Ureter (tissue), 1 donor: ENCODE measurements at regions not wholly inside any gene's neighbourhood (a gene's known extent, or its start where the extent isn't known, plus 50 kb on each side); places are given as distances from the start of the nearest gene placed in this dataset.

Experiments used
- DNase-seq: peaks from one replicate; pipeline ENCODE4 v3.0.0-alpha.2; 2020; ENCODE audit warnings: low spot score
- donor health status: DM: yes; HTN: yes; CAD: no.

DNA sequence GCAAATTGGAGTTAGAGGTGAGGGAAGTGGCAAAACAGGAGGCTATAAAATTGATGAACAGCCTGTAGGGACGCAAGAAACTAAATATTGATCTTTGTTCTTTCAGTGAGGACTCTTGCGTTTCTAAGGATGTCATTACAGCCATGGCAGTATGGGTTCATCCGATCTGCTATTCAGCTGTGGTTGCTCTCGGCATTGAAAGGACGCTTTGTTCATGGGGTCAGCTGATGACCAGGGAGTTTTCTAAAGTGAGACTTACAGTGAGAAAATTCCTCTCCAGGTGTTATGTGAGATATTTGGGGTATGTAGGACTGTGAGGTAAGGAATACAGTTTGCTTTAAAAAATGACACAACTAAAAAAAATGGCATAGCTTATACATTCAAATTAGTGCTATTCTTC is 52.7 kb upstream of the PELI1 start:
- no peak for DNase-seq

GRCh38 chr2:64201151-64201550 is 56.9 kb upstream of the PELI1 start:
- DNase-seq, result no peak

DNA sequence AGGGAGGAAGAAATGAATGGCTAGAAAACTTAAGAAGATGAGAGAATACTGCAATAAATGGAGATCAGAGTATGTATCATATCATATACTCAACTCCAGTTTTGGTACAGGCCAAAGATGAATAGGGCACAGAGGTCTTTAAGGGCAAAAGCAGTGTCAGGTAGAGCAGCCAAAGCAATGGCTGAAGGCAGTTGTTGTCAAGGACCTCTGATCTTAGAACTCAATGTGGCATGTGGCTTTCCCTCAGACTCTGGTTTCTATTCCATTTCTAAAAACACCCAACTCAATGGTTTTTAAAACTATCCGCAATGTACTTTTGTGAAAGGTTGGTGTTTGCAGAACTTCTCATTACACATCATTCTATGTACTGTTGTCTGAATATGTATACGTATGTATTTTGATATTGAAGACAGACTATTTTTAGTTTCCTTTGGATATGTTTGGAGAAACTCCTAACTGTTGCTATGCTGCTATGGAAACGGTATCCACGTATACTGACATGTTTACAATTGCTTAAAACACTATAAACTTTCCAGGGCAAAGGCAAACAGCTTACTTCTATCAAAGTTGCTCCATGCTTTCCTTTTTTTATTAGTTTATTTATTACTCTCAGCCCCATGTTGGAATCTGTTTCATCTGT is 58.1 kb upstream of the PELI1 start:
- no peak for DNase-seq

DNA sequence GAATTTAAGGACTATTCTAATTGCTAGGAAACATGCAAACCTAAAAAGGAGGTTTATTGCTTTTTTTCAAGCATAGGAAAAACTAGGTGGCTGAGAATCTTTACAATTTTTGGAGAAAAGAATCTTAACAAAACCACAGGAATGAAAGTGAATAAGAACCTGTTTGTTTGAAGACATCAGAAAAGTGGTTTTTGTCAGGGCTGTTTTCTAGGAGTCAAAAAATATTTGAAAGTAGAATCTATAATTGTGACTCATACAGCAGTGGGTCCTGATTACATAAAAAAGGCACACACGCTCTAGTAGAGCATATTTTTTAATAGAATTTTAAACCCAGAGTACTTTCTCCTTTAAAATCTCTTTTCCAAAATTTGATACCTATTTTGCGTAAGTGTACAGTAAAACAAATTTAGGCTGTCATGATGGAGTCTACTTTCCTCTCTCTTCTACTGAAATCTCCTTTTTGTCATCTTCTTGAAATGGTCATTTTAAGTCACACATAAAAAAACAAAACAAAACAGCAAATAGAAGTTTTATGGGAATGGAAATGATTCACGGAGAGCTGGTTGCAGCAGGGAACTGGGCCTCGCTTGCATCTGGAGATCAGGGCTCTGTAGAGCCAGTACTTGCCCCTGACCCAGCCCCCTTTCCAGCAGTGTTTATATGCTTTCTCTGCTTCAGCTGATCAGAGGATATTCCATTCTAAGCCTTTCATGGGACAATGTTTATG is 59.1 kb upstream of the PELI1 start:
- no peak for DNase-seq

GRCh38 chr2:64203858-64204632 is 59.8 kb upstream of the PELI1 start:
- DNase-seq, result no peak

DNA sequence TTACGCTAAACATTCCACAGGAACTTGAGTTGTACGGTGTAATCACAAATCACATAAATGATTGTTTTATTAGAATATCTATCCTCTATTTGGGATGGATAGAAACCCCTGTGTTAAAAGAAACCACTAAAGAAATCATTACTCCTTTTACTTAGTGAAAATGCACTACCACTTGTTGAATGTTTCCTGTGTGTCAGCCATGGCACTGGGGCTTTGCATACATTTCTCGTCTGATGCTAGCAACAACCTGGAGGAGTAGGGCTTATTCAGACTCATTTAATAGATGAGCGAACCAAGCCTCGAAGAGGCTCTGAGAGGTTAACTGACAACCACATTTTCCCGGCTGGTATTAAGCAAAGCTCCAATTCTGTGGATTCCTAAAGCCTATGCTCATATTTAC is 60.5 kb upstream of the PELI1 start:
- no peak for DNase-seq

- no peak for DNase-seq
Observed at GRCh38 chr2:64205415-64205814, 61.2 kb upstream of the PELI1 start.

GRCh38 chr2:64207573-64207972 is 63.4 kb upstream of the PELI1 start:
- DNase-seq, result no peak

GRCh38 chr2:64210816-64211215 is 66.6 kb upstream of the PELI1 start:
- DNase-seq, result no peak

- DNase-seq, result no peak
Observed at GRCh38 chr2:64211276-64211921, 67.2 kb upstream of the PELI1 start.

DNA sequence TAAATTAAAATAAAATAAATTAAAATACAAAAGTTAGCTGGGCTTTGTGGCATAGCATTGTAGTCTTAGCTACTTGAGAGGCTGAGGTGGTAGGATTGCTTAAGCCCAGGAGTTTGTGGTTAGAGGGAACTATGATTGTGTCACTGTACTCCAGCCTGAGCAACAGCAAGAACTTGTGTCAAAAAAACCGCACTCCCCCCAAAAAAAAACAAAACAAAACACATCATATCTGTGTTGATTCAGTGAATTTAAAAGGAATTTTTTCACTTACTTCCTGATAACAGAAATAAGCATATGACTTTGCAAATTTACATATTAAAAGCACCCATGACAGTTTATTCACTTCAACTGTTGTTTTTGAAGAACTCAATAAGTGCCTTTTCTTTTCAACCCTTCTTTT is 68.1 kb upstream of the PELI1 start:
- DNase-seq, result no peak

DNA sequence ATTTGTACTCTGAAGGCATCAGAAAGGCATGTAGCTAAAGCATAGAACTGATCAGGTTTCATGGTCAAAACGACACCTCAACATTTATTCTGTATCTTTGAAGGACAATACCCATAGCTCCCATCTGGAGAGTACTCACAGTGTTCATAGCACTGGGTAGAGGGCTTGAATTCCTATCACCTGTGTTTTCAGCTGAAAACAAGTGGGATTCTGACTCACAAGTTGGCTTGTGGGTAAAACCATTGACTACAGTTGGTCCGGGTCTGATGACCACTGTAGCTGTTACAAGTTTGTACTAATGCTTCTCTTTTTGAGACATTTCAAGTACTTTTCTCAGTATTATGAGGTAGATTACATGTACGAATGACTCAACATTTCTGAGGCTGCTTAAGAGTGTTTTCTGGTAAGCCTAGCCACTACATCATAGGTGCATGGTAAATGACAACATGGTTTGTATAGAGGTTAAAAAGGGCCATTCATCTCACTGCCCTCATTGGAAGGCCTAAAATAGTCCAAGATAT is 68.6 kb upstream of the PELI1 start:
- DNase-seq, result no peak

DNA sequence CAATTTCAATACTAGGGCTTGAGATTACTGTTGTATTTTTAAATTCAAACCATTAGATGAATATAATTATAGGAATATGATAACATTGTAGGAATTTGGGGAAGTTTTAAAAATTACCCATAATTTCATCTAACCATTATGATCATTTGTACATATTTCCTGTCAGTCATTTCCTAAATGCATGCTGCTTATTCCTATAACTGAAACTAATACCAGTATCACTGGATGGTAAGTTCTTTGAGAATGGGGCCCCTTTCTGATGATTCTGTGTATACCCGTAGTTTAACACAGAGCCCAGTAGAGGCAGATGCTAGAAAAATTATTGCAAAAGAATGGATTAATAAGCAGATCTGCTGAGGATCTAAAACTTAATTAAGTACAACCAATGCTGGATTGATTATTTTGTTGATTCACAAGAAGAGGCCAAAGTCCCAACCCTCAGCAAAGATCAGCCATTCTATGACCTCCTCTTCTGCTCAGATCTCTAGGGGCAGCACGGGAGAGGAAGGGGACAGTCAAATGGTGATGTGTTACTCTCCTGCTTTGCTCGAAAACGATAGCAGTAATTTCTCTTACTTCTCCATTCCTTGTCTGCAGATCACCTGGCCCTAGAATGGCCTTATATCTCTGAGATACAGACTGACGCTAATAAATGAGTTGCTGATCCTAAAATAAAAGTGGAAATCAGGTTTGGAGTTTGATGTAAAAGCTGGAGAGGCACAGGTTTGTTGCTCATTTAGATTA is 69.5 kb upstream of the PELI1 start:
- DNase-seq, result no peak

DNA sequence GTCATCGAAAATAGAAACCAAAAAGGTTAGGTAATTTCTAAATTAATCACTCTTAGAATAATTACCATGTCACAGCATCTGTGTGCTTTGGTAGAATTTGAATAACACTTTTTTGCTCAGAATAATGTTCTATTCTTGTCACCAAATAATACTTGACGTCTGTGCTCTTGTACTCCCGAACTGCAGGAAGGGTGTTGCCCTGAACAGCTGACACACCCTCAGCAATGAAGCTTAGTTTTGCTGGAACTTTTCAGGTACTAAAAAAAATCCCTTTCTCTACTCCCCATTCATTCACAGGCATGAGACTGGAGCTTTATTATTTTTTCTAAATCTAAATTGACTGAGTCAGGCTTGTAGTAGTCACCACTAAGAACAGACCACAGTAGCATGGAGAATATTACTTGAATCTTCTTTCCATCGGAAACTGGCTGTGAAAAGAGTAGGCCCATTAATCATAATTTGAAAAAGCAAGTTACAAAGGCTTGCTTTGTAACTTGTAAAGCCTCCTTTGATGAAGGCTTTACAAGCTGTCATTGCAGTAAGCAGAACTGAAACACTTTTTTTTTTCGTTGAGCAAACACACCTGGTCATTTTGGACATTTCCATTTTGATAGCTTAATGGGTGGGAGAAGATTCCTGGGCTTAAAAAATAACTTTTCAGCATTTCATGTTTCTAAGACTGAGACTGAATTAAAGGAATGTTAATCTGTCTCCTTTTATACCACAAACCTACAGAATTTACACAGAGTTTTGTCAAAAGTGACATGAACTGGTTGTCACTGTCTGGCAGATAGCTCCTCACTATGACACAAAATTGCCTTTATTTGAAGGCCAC is 70.3 kb upstream of the PELI1 start:
- DNase-seq, result no peak

- DNase-seq, result no peak
Observed at GRCh38 chr2:64217198-64217869, 73.1 kb upstream of the PELI1 start.

GRCh38 chr2:64218137-64218802 is 74.0 kb upstream of the PELI1 start:
- no peak for DNase-seq

GRCh38 chr2:64219149-64219548 is 74.9 kb upstream of the PELI1 start:
- no peak for DNase-seq

GRCh38 chr2:64220265-64220664 is 76.0 kb upstream of the PELI1 start:
- no peak for DNase-seq

DNA sequence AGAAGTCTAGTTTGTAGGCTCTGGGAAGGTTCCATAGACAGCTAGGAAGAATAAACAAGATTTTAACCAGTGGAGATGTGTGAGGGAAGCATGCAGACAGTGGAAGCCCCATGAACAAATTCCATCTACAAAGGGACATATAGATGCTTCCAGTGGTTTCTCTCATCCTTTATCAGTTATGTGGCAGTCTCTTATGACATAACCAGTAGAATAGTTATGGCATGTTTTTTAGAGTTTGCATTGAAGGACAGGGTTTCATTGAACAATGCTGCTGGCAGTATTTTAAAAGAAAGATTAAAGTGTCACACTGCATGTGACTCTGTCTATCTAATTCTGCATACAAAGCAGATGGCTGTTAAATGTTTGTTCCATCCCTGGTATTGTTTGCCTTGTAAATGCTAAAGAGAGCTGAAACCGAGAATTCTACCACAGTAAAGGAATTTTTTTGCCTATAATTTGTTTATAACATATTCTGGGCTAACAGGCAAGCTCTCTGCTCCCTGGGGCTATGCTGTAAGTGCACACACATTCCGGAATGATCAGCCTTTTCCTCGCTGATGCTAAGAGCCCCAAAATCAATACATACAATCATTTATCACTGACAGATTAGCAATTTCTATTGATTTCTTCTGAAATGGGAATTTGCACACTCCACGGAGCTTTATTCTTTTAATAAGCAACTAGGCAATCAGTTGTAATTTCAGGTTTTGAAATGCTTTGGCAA is 76.8 kb upstream of the PELI1 start:
- no peak for DNase-seq
